NCI-H2081 (cell line): ENCODE measurements at regions not wholly inside any gene's neighbourhood (a gene's known extent, or its start where the extent isn't known, plus 50 kb on each side); places are given as distances from the start of the nearest gene placed in this dataset.
A peak's percentile ranks its signal among the peaks of the same experiment; 100 is the strongest.

ENCODE experiments used
- DNase-seq, 2 experiments: peaks; one replicate each; lab custom pipeline; 2025; lab: John Stamatoyannopoulos, UW

DNA sequence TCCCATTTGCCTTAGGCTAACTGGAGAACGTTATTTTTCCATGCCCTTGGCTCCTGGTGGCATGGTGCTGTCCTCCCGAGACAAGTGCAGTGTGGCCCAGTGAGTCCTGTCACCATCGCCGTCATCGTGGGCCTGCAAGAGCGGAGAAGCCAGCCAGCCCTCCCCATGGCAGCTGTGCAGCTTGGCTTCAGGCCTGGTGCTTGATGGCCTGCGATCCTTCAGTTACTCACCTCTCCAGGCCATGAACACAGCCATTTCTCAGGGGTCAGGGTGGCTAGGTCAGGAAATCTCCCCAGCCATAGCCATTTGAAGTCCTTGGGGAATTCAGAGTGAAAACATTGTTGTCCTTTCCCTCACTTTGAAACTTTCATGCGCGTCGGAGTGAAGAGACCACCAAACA is 189.0 kb upstream of the RGMA start:
- no peak for DNase-seq

DNA sequence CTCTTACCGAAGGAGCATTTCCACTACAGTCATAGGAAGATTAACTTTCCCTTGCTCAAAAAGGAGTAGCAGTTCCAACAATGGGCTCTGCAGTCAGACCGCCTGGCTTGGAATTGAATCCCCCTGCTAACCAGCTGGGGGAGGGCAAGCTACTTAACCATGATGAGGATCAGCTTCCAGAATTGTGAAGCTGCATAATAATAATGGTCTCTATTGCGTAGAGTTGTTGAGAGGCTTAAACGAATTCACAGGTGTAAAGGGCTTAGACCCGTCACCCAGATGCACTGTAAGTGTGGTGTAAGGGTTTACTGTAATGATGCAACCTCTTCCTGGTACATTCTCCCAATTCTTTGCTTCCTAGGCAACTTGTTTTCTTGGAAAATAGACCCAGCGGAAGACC is 185.2 kb upstream of the RGMA start:
- DNase-seq: no peak

DNA sequence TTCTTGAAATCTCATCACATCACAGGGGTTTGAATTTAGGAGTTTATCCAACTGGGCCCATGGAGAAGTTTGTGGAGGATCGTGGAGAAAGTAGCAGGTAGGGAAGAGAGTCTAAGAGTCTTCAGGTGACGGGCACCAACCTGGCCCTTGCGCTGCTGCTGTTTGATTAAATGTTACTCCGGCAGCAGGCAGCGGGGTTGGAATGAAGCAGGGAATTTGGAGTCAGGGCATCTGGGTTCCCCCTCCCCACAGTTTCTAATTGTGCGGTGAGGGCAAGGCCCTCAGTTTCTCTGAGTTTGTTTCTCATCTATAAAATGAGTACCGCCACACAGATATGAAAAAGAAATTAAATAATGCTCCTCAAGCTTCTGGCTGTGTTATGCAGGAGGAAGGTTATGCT is 182.9 kb upstream of the RGMA start:
- no peak for DNase-seq

DNA sequence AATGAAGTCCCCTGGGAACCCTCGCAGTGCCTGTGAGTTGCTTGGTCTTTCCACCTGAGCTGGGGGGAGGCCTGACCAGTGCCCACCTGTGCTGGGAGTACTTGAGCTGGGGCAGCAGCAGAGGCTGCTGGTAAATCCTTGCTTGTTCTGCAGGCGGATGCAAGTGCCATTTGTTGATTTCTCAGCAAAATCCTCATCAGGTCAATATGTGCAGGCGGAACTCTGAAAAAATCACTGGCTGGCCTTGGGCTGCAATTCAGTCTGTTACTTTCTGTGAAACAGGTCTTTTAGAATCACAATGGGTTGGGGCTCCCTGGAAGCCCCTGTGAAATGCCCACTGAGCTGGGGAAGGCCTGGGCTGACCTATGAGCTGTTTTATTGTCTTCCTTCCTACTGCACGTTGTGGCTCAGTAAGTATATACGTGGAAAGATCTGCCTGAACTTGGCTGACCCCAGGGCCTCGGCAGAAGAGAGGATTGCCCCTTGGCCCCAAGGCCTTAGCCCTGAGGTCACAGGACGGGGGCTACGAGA is 182.0 kb upstream of the RGMA start:
- DNase-seq: no peak

DNA sequence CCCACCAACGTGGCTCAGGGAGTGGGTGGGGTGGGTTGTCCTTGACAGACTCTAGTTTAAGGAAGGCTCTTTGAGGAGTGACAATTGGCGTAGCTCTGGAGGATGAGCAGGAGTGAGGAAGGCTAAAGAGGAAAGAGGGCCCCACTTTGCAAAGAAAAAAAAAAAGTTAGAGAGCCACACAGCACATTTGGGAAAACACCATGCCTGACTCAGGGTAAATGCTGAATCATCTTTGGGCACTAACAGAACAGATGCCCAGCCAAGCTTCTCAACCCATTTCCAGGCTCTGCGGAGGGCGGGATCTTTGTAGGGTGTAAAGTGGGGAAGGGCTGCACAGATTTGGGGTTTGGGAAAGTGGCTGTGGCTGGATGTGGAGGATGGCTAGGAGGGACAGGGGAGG is 179.1 kb upstream of the RGMA start:
- no peak for DNase-seq

DNA sequence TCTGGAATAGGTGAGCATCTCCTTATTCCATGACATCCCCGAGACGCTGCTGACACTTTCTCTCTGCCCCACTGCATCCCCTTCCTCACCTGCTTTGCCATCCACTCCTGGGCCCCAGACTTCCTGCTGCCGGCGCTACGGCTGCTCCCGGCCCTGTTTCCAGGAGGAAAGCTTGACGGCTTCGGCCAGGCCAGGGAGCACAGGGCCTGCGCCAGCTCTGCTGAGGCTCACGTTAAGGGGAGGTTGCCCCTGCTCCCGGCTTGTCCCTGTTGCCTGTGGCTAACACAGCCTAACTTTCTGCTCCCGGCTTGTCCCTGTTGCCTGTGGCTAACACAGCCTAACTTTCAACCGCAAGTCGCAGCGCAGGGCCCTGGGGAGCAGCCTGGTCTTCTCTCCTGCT is 177.3 kb upstream of the RGMA start:
- DNase-seq: no peak

DNA sequence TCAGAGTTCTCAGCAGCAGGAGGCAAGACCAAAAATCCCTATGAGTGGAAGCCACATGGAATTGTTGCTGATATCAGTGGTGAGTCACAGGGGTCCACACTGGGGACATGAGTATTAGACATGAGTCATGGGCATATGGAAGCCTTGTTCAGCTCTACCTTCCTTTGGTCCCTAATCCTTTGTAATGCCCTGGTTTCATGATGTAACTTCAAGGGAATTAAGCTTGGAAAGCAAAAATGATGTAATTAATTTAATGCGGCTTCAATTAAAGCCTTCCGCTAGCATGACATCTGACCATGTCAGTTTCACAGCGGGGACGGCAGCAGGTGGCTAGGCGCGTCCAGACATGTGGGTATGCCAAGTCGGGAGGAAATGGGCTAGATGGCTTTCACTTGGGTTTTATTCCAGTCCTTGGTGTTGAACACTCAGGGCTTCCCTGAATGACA is 176.1 kb upstream of the RGMA start:
- DNase-seq: no peak

DNA sequence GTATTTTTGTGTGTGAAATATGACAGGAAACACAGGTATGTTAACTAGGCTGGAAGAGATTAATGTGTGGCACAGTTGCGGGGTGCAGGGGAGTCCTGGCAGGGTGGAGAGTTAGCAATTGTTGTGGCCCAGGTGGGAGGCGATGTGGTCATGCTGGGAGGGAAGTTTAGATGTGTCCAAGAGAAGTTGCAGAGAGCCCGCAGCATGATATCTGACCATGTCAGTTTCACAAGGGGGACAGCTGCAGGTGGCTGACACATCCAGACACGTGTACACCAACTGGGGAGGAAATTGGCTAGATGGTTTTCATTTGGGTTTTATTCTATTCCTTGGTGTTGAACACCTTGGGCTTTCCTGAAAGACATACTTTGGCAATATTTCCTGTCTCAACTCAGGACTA is 172.8 kb upstream of the RGMA start:
- DNase-seq: no peak

DNA sequence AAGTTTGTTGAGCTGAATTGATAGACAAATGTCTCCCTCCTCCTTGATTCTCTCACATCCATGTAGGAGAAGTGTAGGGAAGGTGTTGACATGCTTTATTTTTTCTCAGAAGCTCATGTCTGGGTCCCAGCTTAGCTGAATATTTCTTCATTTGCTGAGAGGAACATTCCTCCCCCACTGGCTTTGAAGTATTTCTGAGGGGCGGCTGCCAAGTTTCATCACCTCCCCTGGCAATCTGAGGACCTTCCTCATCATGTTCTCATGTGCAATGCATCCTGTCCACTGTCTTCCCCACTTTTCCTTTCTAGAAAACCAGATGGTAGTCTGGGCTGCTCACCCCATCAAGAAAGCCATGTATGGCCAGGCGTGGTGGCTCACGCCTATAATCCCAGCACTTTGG is 168.9 kb upstream of the RGMA start:
- DNase-seq: no peak

DNA sequence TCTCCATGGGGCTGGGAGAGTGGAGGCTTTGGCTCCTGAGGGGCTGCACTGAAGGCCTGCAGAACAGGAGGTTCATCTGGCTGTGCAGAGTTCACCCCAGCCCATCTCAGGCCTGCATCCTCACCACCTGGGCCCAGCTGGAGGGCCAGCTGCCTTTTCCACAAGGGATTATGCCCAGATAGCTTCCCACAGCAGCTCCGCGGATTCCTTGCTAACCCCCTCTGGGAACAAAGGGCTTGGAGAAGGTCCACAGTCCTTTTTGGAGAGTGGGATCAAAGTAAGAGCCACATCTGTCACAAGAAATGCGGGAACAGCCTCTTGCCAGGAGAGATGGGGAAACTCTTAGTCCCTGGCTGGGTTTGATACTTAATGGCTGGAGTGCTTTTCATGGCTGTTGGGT is 164.7 kb upstream of the RGMA start:
- no peak for DNase-seq

DNA sequence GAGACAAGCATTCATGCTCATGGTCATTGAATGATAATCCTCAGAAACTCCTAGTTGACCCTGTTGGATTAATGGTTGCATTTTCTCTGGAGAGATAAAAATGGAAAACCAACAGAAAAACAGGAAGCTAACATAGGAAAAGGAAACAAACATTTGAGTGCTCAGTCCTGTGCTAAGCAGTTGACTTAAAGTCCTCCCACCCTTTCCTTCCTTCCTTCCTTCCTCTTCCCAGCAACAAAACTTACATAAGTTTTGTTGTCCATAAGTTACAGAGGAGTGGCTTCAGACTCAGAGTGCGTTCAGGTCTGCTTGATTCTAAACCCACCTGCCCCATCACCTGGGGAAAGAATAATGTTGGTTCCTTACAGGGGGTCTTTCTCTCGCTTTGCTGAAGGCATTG is 163.8 kb upstream of the RGMA start:
- no peak for DNase-seq

DNA sequence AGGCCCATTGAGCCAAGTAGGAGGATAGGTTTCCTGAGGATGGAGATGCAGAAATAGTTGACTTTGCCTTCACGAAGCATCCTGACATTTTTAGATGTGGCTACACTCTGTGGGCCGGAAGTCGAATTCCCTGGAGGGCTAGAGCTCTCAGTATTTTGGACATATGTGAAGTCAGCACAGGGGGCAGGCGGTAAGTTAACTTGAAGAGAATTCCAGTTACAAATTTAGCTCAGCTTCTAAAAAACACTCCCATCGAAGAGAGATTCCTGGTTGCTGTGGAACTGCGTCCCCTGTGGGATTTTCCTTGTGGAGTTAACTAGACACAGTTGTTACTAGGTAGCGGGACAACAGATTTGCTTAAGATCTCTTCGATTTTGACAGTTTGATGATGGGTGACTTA is 161.9 kb upstream of the RGMA start:
- no peak for DNase-seq

DNA sequence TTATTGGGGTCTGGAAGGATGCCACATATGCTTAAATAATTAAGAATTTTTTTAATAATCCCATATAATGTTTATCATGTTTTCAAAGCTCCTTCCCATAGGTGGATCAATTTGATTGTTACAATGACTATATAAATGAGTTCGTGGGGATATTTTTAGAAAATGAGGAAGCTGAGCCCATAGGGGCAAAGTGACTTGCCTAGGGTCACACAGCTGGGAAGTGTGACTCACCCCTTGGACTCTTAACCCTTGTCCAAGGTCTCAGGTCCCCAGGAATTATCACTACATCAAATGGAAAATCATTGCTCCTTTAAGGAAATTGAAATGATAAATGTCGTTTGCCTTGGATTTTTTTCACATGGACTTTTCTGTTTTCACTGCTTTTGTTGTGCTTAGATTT is 161.2 kb upstream of the RGMA start:
- no peak for DNase-seq

DNA sequence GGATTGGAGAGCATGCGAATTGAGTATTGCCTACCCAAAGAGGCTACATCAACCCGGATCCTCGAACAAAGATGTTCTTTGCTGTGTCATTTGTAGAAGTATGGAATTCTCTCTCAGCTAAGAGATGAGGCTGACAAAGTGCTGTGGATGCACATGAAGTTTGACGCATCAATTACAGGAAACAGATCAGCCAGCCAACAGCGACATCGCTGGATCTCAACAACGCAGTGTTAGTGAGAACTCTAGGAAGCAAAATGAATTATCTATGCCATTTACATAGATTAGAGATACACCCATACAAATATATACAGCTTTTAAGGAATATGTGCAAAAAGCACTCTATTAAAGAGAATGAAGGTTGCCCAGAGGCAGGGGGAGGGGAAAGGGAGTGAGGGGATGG is 160.6 kb upstream of the RGMA start:
- no peak for DNase-seq

DNA sequence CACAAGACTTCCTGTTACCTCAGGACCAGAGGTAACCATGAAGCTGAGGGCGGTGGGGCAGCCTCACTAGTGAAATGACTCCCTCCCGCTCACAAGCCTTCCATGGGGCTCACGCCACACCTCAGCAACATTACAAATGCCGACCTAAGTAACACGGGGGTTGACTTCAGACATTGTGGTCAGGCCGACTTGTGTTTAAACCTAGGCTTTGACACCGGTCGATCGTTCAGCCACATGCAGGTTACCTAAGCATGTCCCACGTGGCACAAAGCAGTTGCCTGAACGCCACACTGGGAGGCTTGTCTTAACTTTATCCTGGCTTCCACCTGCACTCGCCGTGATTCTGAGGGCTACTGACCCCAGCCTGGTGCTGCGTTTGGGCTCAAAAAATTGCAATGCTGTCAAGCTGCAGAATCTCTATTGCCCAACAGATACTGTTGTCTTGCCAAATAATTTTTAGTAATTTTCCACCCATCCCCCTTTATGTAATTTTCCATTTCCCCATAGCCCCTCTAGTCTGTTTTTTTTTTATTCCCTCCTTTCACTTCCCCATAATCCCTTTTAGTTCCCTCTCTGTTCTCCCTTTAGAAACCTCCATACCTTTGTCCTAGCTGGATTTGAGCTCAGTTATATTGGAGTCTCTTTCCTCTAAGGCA is 158.6 kb upstream of the RGMA start:
- no peak for DNase-seq

DNA sequence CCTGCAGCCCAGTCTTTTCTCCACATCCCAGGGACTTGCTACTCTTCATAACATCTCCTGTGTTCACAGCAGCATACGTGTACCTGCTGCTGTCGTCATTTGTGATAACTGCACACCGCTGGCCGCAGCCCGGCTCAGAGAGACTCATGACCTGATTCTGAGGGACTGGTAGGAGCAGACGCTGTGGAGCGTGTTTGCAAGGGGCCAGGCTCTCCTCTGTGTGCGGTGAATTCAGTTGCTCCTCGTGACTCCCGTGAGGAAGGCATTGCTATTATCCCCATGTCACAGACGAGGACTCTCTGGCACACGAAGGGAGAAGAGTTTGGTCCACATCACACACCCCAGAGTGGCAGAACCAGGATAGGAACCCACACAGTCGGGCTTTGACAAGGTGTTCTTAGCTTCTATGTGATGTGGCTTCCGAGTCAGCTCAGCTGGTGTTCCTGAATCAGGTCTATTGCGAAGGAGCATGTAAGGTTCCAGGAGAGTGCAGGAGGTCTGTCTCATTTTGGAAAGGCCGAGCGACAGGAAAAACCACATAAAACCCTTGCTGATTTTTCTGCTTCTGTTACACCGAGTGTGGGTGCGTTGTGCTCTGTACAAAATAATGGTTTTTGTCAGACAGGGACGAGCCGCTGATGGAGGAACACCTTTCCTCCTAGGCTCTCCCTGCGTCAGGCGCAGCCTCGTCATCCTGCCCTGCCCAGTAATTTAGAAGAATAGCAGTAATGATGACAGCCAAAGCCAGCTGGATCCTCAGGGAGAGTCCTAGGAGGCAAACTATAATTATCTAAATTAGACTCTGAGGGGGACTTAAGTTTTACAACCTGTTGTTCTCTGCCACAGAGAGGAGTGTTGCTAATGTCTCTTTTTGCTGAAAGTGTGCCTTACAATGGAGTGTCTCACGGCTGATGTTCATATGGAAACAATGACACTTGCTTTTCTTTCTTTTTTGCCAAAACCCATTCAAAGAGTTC is 157.5 kb upstream of the RGMA start:
- DNase-seq: peak; percentile 29 to 72

DNA sequence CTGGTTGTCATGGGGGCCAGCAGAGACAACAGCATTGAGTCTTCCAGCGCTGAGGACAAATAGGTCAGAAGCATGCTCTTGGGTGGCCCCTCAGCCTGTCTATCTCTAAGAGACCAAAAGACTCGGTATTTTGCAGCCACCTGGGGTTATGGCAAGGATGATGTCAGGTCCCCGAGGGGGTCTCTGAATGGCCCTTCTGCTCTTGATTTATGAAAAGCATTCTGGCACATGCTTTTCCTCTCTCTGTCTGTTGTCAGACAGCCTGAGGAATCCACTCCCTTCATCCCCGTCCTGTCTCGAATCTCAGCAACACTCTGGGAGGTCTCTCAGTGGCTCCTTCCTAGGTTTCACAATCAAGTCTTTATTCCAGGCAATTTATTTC is 156.6 kb upstream of the RGMA start:
- no peak for DNase-seq

DNA sequence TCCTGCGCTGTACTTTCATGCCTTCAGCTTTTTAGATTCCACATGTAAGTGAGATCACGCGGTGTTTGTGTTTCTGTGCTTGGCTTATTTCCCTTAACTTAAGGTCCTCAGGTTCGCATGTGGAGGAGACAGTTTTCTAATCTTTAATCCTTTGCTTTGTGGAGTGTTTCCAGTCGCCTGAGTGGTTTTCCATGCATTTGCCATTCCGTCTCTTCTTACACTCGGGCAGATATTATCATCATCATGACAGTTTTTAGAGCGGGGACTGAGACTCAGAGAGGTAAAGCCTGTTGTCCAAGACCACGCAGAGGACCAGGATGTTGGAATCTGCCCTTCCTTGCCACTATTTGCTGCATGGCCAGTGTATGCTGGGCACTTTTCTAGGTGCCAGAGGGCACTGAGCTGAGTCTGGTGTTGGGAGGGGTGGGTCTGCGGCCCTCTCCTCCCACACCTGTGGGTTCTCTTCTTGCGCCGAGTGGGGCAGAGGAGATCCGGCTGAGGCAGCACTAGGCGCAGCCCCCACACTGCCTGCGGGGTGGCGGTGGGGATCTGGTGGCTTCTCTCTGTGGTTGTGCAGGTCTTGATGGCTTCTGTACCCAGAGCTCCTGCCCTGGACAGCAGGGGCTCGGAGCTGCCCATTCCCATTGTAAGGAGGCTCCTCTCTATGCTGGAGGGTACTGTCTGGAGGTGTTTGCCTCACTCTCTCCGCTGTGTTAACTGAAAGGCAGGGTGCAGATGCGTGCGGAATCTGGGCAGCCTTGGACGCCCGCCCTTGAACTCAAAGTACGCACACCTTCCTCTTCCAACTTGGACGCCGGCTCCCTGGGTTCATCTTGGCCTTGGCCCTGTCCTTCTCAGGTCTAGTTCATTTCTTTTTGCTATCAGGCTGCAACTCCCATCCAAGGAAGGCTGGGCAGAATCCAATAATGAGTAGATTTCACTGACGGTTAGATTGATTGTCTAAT is 156.0 kb upstream of the RGMA start:
- no peak for DNase-seq

DNA sequence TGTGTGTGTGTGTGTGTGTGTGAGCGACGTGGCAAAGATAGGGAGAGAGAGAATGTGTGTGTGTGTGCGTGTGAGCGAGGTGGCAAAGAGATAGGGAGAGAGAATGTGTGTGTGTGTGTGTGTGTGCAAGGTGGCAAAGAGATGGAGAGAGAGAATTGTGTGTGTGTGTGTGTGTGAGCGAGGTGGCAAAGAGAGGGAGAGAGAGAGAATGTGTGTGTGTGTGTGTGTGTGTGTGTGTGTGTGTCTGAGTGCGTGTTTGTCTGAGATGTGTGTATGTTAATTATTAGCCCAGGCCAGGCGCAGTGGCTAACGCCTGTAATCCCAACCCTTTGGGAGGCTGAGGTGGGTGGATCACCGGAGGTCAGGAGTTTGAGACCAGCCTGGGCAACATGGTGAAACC is 154.6 kb upstream of the RGMA start:
- DNase-seq: no peak

DNA sequence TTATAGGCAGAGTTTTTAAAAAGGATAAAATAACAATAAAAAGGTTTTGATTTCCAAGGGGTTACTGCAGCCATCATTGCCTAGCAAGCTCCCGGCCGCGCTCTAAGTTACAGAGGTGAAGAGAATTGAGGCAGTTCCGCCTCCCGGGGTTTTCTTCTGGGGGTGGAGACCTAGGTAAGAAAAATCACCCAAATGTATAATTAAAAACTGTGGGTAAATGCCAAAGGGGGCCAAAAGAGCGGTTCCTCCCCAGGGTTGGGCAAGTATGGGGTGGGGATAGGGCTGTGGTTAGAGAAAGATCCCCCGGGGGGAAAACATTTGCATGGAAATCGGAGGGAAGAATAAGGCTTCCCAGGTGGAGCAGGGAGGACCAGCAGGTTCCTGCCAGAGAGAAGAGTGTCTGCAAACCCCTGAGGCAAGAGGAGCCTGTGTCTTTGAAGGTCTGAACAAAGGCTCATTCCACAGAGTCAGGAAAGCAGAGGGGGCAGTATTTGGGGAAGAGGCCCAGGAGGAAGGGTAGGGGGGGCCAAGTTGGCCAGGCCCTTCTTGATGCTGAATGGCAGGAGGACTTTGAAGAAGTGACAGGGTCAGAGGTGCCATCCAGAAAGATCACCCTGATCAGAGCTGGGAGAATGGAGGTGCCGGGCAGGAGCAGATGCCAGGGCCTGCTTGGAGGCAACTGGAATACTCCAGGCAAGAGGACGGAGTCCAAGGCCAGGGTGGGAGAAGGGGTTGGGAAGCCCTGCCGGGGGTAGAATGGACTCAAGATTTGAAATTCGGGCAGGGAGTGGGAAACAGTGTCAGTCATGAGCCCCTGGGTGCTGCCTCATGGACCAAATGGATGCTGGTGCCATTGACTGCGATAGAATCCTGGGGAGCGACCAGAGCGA is 152.9 kb upstream of the RGMA start:
- DNase-seq: peak; percentile 54 to 65

DNA sequence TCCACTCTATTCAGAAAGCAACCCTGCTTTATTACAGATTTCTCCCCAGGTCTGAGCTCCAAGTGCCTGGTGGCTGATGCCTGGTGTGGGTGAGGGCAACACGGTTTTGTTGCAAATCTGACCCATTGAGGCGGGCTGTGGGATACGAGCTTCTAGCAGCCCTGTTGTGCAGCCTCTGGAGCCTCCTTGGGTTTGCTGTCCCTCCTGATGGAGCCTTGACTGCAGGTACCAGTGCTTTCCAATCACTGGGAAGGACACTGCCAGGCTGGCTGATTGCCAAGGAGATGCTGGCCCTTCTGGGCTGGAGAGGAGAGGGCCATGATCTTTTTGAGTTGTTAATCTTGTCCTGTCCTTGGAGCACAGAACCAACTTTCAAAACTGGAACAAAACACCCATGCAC is 151.0 kb upstream of the RGMA start:
- no peak for DNase-seq
